ENCODE measurements at regions not wholly inside any gene's neighbourhood (a gene's known extent, or its start where the extent isn't known, plus 50 kb on each side); places are given as distances from the start of the nearest gene placed in this dataset.

GRCh38 chr2:204049635-204050034 is 113.1 kb downstream of the ICOS start:
- Histone ChIP-seq H3K9ac (ENCODE audit: extremely low read depth, insufficient read length, low read length) (no peak overlapping the region), H3K79me1 (ENCODE audit: insufficient read depth, low read depth, low read length, poor library complexity, severe bottlenecking) (no peaks in the 10 kb centered on the region), H4K8ac (replicated peaks; ENCODE audit: insufficient read length, low read depth, low read length) (no peak overlapping the region), H3K27ac (ENCODE audit: insufficient read length, low read depth, low read length) (no peak overlapping the region), H3K4ac (ENCODE audit: low read depth, low read length) (no peak overlapping the region), H3K4me1 (ENCODE audit: insufficient read depth, low read length) (no peaks in the 10 kb centered on the region), H4K20me1 (ENCODE audit: control insufficient read depth, insufficient read depth, insufficient read length) (no peaks in the 10 kb centered on the region), H3K4me2 (ENCODE audit: insufficient read depth, insufficient read length, low read length) (no peak overlapping the region), H2BK12ac (ENCODE audit: insufficient read length, low read depth, low read length) (no peak overlapping the region), H2BK120ac (ENCODE audit: low read depth, low read length, poor library complexity, severe bottlenecking) (no peak overlapping the region), H2AFZ (ENCODE audit: low read length) (no peak overlapping the region), H3K18ac (ENCODE audit: insufficient read length, low read depth, low read length) (no peak overlapping the region), H3K9me3 (ENCODE audit: control insufficient read depth, low read depth, low read length) (no peaks in the 10 kb centered on the region), H3K23ac (ENCODE audit: insufficient read length, low read depth, low read length) (no peak overlapping the region), H3K27me3 (ENCODE audit: insufficient read depth, low read length) (no peaks in the 10 kb centered on the region), H2BK5ac (ENCODE audit: insufficient read length, low read length) (no peak overlapping the region), H3K23me2 (ENCODE audit: insufficient read length, low read depth, low read length, poor library complexity, severe bottlenecking) (no peaks in the 10 kb centered on the region), H2BK20ac (ENCODE audit: low read depth, low read length, poor library complexity, severe bottlenecking) (no peak overlapping the region), H3K79me2 (ENCODE audit: insufficient read depth, low read length) (no peaks in the 10 kb centered on the region; the same call in 1 of the 2 replicates), H3T11ph (ENCODE audit: low read length) (no peak overlapping the region), H3K14ac (ENCODE audit: insufficient read depth, low read length) (no peak overlapping the region), H2BK15ac (ENCODE audit: low read depth, low read length) (no peak overlapping the region), H4K5ac (ENCODE audit: insufficient read length, low read depth, low read length) (no peak overlapping the region), H4K91ac (ENCODE audit: insufficient read length, low read depth, low read length) (no peak overlapping the region), H2AK5ac (ENCODE audit: insufficient read length, low read length) (no peak overlapping the region), H3K56ac (ENCODE audit: insufficient read length, low read depth, low read length) (no peak overlapping the region)
- no peak overlapping the region for H3K4me3 Mint-ChIP-seq
- TF ChIP-seq CTCF (conservative IDR thresholded peaks at IDR 0.05) = no peak
- peaks cover 5 to 6% of the 10 kb centered on the region in 2 experiments for H3K4me1 Mint-ChIP-seq
- H3K36me3 Mint-ChIP-seq (ENCODE audit: insufficient read depth in 1 of 3, low read depth in 3 of 3) = no peaks in the 10 kb centered on the region
- no peak for DNase-seq
- no peaks in the 10 kb centered on the region for H3K9me3 Mint-ChIP-seq
- H3K27me3 Mint-ChIP-seq (ENCODE audit: low read depth) = peaks cover 2% of the 10 kb centered on the region; the same call in 1 of the 2 replicates
- H3K27ac Mint-ChIP-seq = no peak overlapping the region

Data from H9 (cell line).